GM19351 (cell line): ENCODE measurements at regions not wholly inside any gene's neighbourhood (a gene's known extent, or its start where the extent isn't known, plus 50 kb on each side); places are given as distances from the start of the nearest gene placed in this dataset.

Experiments used
- ATAC-seq: cut with Tn5 transposase; IDR thresholded peaks from one replicate; pipeline ENCODE4 v1.9.1; 2021; ENCODE audit warnings: mild to moderate bottlenecking, moderate library complexity; ENCODE audit not compliant: unreplicated experiment

DNA sequence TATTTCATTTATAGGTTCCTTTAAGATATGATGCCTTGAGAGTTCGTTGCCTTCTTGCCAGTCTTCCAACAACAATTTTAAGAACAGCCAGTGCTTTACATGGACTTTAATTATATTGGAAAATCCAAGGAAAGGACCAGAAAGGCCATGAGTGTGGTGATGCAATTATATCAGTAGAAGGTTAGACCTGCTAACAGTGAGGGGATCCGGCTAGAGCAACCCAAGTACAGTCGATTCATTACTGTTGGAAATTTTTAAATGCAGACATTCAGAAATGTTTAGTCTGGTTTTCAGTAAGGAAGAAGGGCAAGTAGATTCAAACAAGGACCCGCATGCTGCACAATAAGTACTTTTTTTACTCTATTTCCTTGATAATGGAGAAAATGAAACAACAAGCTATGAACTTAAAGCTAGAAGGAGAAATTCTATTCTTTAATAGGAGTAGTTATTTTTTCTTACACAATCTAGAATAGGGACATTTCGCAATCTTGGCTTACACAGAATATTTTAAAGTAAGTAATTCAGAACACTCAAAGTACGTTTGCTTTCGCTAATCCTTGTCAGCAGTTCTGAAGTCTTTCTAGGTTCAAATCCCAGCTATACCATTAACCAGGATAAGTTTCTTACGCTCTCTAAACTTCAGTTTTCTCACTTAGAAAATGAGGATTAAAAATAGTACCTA lies 405.5 kb downstream of the MEIS1 start:
- ATAC-seq: no peak

GRCh38 chr2:66843847-66844246 lies 408.9 kb downstream of the MEIS1 start:
- ATAC-seq: no peak

DNA sequence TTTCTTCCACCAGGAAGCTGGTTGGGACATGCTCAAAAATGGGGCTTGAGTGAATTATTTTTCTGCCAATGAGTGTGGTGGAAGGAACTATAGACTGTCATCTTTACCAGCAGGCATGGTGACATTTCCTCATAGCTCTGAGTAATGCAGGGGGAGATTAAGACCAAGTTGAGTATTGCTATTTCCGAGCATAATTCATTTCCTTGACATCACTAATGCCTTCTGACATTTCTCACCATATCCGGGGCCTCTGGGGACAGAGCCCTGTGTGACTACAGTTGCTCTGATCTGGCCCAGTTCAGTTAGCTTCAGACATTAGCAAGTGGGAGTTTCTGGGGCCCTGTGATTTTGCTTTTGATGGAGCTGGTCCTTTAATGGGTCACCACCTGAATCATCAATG lies 410.4 kb downstream of the MEIS1 start:
- no peak for ATAC-seq

DNA sequence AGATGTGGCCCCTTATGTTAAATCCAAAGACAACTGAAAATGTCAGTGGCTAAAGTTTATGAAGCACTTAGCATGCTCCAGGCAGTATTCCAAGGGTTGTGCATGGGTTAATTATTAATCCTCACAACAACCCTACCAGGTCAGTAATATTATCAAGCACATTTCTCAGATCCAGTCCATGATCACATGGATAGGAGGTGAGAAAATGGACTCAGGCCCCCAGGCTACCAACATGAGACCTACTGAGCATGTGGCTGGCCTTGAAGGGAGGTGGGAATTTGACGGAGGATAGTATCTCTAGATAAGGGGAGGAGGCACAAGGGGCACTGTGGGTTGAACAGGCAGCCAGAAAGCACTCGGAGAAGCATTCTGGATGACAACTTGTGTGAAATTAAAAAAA lies 412.0 kb downstream of the MEIS1 start:
- no peak for ATAC-seq

DNA sequence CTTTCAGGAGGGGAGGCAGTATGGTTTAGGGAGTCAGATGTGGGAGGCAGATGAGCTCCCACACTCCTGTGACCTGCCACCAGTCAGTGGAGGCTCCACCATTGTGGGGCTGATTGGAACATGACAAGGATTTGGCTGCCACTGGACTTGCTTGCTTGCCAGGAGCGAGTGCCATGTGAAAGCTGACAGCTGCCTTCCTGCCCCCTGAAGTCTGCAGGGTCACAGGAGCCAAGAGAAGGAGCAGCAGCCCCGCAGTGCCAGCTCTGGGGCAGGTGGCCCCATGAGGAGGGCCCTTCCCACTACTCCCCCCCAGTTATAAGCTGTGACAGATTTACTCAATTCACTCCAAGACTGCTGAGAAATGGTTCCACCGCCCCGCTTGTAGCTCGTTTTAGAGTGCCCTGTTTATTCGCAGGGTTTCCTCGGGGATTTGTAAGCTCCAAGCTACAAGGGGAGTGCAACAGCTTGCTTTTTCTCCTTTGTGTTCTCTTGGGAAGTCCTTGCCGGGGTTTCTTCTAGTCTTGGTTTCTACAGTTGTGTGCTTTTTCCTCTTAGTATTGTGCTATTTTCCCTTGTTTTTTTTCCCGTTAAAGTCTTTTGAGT lies 414.3 kb downstream of the MEIS1 start:
- ATAC-seq: no peak

GRCh38 chr2:66850376-66850775 lies 415.5 kb downstream of the MEIS1 start:
- ATAC-seq: no peak

- ATAC-seq: no peak
These were observed 416.5 kb downstream of the MEIS1 start for GRCh38 chr2:66851449-66851872.

- ATAC-seq: no peak
These were observed 418.0 kb downstream of the MEIS1 start for GRCh38 chr2:66852953-66853352.

DNA sequence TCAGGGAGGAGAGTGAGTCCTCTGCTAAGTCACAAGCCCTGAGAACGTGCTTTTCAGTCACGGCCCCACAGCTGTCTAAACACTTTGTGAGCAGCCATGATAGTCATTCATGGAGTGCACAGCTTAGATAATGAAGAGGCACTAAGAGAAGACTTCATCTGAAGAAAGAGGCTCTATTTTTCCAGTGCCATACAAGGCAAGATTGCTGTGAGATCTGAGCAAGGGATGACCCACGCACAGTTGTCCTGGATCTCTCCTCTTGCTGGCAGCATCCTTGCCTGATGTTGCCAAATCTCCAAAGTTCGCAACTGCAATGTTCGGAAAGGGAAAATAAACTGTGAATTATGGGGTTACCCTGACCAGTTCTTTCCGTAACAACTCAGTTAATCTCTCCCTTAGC lies 418.7 kb downstream of the MEIS1 start:
- ATAC-seq: no peak

GRCh38 chr2:66854298-66854697 lies 419.4 kb downstream of the MEIS1 start:
- ATAC-seq: no peak

DNA sequence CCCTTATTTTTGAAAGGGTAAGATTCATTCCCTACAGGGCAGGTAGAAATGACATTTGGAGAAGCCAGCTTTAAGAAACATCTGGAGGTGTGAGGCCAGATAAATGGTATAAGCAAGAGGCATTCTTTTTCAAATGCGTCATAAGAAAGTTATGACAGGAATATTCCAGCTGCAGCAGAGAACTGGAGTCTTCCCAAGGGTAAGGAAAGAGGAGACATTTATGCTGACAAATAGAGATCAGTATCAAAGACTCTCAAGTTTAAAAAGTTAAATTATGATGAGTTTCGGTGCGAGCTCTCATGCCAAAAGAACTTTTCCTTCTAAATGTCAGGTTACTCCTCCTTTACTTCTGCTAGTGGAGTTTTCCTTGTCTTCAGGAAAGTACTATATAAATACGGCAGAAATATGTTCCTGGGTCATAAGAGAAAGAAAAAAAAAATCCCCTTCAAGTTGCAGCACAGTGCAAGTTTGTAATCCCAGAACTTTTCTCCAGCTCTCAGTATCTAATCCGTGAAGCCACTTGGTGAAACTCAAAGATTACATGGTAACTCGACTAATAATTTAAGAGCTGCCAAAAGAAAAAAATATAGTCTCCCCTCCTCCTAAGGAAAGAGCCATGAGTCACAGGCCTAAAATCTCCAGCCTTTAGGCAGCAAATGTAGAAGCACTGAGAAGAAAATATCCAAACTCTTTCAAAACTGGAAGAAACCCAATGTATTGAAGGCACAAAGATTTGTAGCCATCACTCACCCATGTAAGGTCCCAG lies 428.1 kb downstream of the MEIS1 start:
- ATAC-seq: no peak

DNA sequence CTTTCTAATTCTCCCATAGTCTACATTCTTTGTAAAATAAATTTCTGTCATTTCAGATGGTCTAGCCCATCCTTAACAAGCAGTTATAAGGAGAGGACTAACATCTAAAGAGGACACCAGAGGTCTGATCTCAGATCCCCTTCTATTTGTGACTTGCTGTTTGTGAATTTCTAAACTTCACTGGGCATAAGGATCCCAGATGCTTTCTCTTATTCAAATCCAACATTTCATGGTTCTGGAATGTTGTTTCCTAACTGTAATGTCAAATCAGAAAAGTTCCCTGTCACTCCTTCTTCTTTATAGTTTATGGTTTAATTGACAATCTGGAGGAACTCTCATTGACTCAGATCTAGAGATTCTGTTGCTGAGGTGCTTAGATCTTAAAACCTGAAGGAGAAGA lies 430.2 kb downstream of the MEIS1 start:
- ATAC-seq: no peak

DNA sequence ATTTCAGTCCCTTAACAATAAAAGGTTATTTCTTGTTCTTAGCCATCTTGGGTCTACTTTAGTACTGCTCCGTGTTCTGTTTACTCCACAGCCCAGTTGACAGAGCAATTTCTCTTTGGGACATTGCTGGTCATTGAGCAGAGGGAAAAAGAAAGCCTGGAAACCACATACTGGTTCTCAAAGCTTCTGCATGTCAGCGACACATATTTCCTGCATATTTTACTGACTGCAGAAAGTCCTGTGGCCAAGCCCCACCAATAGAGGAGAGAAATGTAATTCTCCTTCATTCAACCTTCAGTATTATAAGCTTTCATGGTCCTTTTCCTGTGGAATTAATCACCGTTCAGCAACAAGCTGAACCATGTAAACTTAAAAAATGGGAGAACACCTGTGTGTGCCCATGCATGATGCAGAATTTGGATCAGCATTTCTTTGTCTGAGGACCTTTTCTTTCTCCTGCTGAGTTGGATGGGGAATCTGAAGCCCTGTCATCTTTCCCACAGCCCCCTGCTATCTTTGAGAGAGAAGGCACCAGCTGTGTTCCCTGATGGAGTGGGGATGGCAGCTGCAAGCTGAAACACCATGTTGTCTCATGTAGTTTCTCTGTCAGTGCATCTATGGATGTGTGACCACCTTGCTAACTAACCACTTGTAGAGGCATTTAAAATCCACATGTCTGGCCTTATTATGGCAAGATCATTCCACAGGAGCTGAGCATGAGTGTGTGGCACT lies 431.6 kb downstream of the MEIS1 start:
- no peak for ATAC-seq

DNA sequence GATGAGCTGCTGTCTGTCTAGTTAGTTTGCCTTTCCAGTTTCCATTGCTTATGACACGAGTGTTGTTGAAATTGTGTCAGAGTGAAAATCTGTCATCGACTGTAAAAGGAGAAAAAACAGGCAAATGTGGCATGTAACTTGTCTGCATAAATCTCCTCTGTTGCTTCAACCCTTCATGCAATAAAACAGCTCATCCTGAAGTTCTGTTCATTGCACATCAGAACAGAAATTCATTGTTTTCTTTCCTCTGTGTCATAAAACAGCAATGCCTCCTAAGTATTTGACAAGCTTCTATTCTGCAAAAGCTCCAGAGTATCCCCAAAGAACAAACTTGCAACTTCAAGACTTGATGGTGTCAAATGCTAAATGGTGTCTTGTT lies 432.1 kb downstream of the MEIS1 start:
- ATAC-seq: no peak

DNA sequence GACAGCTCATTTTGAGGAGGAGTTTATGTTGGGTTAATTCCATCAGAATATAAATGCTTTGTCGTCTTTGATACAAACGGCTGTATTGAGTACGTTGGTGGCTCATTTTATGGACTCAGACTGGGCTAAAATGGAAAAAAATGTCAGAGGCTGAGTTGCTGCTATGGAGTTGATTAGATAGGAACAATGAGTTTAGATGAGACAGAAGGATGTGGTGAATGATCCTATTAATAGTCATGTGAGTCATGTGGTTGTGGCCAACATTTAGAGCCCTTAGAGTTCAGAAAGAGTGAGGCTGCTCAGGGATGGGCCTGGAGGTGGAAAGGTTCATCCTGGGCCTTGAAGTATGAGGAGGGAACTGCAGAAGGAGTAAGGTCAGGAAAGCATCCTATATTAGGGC lies 434.2 kb downstream of the MEIS1 start:
- ATAC-seq: no peak

DNA sequence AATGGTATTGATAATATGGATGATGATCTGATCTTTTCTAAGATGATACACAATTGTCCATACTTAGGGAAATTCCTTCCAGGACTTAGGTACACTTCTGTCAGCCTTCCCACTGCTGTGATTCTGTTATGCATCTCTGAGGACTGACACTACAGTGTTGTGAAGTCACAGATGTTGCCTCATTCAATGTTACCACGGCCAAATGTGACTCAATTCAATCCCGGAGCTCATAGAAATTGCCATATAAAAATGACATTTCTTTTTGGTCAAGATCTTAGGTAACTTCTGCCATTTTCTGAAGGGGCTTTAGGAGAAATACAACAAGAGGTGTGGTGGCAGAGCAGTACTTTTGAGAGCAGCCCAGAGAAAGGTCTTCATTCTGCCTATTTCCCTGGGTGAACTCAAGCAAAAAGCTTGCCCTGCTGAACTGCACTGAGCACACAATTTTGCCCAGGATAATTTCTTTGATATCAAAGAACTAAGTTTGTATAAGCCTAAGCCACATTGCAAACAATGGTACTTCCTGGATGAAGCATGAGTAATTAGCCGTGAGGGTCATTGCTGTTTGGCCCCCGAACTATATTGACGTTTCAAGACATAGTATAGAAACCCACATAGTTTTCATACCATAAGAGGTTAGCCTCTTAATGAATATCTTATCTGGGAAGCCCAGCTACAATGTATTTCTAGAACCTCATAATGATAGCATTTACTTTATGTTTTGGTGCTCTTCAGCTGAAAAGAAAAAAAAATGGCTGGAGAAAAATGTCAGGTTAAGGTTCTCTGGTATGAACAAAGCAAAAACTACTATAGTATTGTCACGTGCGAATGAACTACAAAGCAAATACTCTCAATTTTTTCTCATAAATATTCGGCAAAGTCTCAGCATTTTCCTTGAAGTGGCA lies 437.4 kb downstream of the MEIS1 start:
- no peak for ATAC-seq

GRCh38 chr2:66872986-66873754 lies 438.2 kb downstream of the MEIS1 start:
- no peak for ATAC-seq

DNA sequence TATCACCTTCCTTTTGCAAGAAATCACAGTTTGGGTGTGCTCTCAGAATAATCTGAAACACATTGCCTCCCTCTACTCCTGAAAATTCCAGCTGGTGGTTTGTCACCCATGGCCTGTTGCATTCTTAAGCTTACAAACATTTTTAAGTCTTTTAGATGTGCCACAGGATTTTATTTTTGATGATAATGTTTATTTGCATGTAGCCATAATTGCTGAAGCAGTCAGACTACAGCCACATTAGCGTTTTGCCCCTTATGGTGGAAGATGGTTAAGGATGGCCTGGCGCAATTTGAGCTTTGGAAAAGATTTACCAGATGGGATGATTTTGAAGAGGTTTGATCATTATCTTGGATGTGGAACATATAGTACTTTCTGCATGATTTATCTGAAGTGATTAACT lies 439.5 kb downstream of the MEIS1 start:
- ATAC-seq: no peak

DNA sequence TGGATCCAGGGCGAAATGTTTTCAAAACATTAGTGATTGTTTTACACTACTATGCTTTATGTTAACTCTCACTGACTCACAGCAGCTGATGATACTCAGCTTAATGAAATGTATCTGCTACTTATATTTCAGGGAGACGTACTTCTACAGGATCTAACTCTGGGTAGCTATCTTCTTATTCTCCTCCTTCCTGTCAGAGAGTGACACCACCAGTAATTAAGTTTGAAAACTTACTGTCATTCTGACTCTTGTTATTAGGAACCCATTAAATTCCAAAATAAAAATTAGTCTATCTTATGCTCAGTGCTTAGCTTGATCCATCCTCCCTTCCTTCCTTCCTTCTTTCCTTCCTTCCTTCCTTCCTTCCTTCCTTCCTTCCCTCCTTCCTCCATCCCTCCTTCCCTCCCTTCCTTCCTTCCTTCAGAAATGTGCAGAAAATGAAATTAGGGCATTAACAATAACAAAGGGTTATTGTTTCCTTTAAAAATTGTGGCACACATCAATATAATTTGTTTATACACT lies 441.1 kb downstream of the MEIS1 start:
- ATAC-seq: no peak
